GM12874 (cell line): ENCODE measurements at regions not wholly inside any gene's neighbourhood (a gene's known extent, or its start where the extent isn't known, plus 50 kb on each side); places are given as distances from the start of the nearest gene placed in this dataset.

Experiments
- TF ChIP-seq, protein P1 (sequence below): IDR thresholded peaks from 2 replicates; pipeline ENCODE4 v1.5.1; 2011; ENCODE audit warnings: low read depth, mild to moderate bottlenecking, control low read depth, low read length, moderate library complexity; ENCODE audit not compliant: insufficient read depth

DNA sequence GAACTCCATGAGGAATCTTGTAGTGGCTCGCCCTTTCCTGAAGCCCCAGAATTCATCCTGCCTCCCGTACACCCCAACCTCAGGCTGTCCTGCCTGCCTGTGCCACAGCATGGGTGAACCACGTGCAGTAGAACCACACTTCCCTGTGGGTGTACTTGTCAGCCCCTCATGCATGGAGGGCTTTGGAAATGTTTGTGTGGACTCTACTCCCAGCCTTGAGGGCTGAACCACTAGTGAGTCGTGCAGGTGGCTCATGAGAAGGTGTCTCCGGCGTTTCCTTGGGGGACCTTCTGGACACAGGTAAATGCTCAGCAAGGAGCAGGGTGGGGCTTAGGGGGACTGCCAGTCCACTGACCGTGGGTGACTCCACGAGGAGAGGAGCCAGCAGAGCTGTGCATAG lies 58.7 kb upstream of the ADORA2B start:
- TF ChIP-seq, protein P1, sequence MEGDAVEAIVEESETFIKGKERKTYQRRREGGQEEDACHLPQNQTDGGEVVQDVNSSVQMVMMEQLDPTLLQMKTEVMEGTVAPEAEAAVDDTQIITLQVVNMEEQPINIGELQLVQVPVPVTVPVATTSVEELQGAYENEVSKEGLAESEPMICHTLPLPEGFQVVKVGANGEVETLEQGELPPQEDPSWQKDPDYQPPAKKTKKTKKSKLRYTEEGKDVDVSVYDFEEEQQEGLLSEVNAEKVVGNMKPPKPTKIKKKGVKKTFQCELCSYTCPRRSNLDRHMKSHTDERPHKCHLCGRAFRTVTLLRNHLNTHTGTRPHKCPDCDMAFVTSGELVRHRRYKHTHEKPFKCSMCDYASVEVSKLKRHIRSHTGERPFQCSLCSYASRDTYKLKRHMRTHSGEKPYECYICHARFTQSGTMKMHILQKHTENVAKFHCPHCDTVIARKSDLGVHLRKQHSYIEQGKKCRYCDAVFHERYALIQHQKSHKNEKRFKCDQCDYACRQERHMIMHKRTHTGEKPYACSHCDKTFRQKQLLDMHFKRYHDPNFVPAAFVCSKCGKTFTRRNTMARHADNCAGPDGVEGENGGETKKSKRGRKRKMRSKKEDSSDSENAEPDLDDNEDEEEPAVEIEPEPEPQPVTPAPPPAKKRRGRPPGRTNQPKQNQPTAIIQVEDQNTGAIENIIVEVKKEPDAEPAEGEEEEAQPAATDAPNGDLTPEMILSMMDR, result no peak

DNA sequence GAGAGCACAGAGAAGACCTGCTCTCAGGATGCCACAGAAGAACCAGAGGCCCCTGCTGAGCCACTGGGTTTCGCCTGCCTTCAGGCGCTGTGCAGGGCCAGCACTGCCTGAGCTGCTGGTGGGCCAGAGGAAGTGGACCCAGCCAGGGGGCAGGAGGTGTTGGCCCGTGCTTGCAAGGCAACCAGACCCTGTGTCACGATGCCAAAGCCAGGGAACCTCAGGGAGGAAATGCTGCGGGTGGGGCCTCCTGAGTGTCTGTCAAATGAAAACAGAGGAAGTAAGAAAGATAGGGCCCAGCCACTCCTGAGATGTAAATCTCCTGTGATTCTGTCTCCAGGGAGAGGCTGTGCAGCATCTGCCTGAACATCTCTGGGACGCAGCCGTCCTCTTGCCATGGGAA lies 58.1 kb upstream of the ADORA2B start:
- TF ChIP-seq, protein P1, result no peak

DNA sequence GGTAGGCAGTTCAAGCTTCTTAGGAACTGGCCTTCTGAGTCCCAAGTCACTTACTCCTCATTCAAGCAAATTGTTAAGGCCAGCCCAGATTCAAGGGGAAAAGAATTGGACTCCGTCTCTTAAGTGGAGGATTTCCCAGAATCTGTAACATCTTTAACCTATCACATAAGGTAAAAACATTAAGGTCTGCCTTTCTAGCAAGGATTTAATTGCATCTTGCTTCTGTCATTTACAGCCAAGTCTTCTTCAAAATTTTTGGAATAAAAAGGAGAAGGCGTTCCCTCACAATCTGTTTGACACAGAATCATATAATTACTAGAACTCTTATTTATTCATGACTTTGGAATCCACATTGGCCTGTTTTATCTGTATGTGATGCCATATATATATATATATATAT lies 56.5 kb upstream of the ADORA2B start:
- TF ChIP-seq, protein P1, result no peak

DNA sequence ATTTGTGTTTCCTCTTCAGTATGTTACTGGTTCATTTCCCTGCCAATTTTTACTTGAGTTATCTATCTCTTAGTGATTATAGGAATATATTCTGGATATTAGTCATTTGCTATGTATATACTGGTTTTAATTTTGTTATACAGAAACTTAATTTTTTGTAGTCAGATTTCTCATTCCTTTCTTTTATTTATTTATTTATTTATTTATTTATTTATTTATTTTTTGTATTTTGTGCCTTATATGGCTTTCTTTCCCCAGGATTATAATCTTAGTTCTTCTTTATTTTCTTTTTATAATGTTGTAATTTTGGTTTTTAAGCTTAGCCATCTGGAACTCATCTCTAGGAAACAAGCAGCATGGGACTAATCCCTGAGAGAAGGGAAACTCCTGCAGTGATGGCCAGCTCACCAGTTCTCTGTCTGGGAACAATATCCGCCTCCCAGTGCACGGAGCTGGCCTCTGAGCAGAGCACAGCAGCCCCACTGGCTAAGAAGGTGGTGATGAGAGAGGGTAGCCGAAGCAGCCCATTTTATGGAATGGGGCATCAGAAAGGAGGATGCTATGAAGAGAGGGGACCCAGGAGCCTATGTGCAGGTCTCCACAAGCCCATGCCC lies 54.5 kb upstream of the ADORA2B start:
- TF ChIP-seq, protein P1, result no peak

DNA sequence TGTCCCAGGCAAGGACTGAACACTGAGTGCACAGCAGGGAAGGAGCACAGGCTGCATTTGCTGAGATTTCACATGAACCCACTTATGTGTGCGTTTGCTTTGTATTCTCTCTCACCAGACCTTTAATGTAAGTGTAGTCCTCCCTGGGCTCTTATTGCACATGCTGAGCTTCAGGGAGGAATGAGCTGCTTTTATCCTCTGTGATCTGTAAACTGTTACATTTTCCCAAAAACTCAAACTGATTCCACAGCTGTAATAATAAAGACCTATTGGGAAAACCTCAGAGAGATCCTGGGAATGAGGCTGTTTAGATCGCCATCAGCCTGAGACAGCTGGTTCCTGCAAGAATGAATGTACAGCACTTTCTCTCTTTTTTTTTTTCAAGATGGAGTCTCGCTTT lies 53.6 kb upstream of the ADORA2B start:
- TF ChIP-seq, protein P1, result no peak

DNA sequence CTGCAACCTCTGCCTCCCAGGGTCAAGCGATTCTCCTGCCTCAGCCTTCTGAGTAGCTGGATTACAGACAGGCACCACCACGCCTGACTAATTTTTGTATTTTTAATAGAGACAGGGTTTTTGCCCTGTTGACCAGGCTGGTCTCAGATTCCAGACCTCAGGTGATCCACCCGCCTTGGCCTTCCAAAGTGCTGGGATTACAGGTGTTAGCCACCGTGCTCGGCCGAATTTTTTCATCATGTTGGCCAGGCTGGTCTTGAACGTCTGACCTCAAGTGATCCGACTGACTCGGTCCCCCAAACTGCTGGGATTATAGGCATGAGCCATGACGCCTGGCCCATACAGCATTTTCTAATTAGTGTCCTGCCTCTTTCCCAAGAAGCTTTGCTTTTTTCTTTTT lies 52.7 kb upstream of the ADORA2B start:
- TF ChIP-seq, protein P1, result no peak

DNA sequence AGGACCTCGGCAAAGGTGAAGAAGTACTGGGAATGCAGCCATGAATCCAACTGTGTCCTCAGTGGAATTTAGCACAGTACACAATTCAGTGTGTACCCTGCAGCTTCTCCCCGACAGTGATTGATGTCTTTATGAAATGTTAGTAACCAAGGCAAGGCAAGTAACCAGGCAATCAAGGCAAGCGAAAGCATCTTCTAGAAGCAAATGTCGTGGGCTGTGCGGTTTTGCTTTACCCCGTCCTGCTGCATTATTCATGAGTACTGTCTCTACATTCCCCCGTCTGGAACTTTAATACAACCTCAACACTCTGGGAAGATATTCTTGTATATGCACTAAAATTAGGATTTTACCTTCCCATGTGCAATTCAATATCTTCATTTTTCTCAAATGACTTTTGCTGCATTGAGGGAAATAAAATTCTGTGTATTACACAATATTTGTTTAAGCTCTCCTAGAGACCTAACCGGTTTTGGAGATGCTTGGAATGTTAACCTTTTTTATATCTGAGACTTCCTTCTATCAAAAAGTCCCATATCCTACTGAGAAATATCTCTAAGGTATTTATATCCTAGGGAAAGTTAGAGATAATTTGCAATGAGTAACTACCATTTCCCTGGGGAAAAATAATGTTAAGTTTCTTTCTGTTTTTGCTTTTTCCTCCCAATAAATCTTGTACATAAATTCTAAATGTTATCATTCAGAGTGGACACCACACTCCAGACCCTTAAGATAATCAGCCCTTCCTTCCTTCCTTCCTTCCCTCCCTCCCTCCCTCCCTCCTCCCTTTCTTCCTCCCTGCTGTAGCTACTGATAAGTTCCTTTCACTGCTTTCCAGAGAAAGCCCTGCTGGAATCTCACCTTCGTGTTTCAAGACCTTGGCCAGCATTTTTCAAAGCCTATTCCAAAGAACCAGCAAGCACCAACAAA lies 51.9 kb upstream of the ADORA2B start:
- TF ChIP-seq, protein P1, result no peak
